ENCODE measurements at regions not wholly inside any gene's neighbourhood (a gene's known extent, or its start where the extent isn't known, plus 50 kb on each side); places are given as distances from the start of the nearest gene placed in this dataset.

- TF ChIP-seq CTCF (conservative IDR thresholded peaks at IDR 0.05; ENCODE audit: low read depth, low read length), result no peak
- H3K4me3 ChIP-seq (ENCODE audit: low read length), result no peak overlapping the region
Observed at GRCh38 chr14:80100681-80101080, 110.6 kb downstream of the DIO2 start.

GRCh38 chr14:80095623-80096022 is 115.7 kb downstream of the DIO2 start:
- no peak overlapping the region for H3K4me3 ChIP-seq (ENCODE audit: low read length)
- DNase-seq (ENCODE audit: low read depth), result peak; percentile 0
- TF ChIP-seq CTCF (conservative IDR thresholded peaks at IDR 0.05; ENCODE audit: low read depth, low read length), result no peak

More at GRCh38 chr14:80100681-80101080, 110.6 kb downstream of the DIO2 start:
- no peak for DNase-seq (ENCODE audit: low read depth)

DNA sequence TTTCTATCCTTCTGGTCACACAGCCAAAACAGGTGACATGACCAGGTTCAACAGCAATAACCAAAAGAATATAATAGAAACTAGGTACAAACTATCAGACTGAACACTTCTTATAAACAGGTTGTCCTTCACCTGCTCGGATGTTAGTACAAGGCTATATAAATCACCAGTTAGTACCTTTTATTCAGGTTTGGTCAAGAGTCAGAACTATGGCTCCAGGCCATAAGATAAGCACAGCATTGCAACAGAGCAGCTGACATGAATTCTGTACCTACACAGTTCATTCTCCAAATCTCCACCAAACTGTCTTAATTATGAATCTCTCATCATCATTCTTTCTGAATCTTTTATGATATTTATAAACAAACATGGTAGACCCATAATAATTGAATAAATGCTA is 123.9 kb downstream of the DIO2 start:
- no peak for DNase-seq (ENCODE audit: low read depth)
- no peak overlapping the region for H3K4me3 ChIP-seq (ENCODE audit: low read length)
- no peak for TF ChIP-seq CTCF (conservative IDR thresholded peaks at IDR 0.05; ENCODE audit: low read depth, low read length)

DNA sequence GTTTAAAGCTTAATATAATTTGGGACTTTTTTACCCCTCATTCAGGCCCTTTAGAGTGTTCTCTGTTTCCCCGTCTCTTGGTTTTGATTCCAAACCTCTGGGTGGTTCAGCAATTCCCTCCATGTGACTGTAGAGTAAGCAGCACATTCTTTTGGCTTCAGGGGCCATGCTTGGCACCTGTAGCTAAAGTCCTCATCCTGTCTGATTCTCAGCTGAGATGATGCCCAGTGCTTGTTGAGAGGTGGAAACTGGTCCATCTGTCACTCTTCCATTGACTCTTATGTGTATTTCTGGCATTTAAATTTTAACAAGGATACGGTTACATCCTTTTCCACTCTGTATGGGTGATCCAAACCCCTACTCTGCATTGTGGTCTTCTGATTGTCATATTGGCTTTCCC is 127.1 kb downstream of the DIO2 start:
- DNase-seq (ENCODE audit: low read depth), result no peak
- TF ChIP-seq CTCF (conservative IDR thresholded peaks at IDR 0.05; ENCODE audit: low read depth, low read length), result no peak
- H3K4me3 ChIP-seq (ENCODE audit: low read length), result no peak overlapping the region

DNA sequence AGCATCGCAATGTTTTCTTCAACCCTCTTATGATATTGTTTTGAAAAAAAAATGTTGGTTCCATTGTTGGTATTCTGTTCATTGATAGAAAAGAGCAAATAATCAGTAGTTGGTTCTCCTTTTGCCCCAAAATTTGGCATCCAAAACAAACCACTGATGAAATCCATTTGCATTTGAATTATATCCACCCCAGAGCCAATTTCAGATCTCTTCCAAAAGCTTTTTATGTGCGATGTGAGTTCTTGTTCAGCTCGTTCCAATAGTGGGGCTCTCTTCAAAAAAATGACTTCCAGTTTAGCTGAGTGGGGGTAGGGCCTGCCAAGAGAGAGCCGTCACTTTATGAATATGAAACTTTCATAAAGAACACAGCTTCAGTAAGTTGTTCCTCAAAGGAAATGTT is 130.7 kb downstream of the DIO2 start:
- no peak overlapping the region for H3K4me3 ChIP-seq (ENCODE audit: low read length)
- no peak for DNase-seq (ENCODE audit: low read depth)
- TF ChIP-seq CTCF (conservative IDR thresholded peaks at IDR 0.05; ENCODE audit: low read depth, low read length), result no peak

DNA sequence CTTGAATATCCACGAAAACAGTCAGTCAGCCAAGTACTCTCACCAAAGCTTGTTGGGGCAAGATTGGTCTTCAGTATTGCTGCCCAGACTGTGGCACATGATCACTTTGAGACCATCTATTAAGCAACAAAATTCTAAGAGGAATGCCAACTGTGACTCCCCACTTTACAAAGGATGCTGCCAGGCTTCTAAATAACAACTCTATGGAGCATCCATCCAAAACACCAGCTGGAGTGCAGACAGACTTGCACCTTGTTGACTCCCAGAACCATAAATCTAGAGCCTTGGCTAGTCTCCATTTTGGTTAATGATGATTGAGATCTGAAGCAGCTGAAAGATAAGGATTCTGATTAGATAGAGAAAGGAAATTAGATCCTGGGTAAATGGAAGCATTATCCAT is 132.8 kb downstream of the DIO2 start:
- no peak for TF ChIP-seq CTCF (conservative IDR thresholded peaks at IDR 0.05; ENCODE audit: low read depth, low read length)
- no peak overlapping the region for H3K4me3 ChIP-seq (ENCODE audit: low read length)
- DNase-seq (ENCODE audit: low read depth), result no peak

- no peak for TF ChIP-seq CTCF (conservative IDR thresholded peaks at IDR 0.05; ENCODE audit: low read depth, low read length)
- DNase-seq (ENCODE audit: low read depth), result no peak
- H3K4me3 ChIP-seq (ENCODE audit: low read length), result no peak overlapping the region
Observed at GRCh38 chr14:80077262-80077661, 134.0 kb downstream of the DIO2 start.

Data from retinal pigment epithelial cell (primary cell).